HG02798 (cell line): ENCODE measurements at regions not wholly inside any gene's neighbourhood (a gene's known extent, or its start where the extent isn't known, plus 50 kb on each side); places are given as distances from the start of the nearest gene placed in this dataset.

Experiments used
- ATAC-seq: cut with Tn5 transposase; IDR thresholded peaks from one replicate; pipeline ENCODE4 v1.9.1; 2021; ENCODE audit warnings: mild to moderate bottlenecking; ENCODE audit not compliant: unreplicated experiment, poor library complexity

DNA sequence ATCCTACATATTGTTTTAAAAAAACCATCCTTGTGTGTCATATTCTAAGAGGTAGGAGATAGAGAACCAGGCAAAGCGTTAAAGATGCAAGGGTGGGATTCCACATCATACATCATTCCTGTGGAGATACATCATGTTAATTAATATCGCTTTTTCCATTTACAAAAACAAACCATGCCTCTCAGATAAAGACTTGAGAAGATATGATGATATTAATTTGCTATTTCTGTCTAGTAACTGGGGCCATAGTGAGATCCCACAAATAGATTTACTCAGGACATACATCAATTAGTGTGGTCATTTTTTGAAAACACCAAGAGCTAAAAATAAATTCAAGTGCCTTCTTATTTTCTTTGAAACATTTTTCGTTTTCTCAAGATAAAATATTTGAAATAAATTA is 165.4 kb upstream of the TARS1 start:
- no peak for ATAC-seq

DNA sequence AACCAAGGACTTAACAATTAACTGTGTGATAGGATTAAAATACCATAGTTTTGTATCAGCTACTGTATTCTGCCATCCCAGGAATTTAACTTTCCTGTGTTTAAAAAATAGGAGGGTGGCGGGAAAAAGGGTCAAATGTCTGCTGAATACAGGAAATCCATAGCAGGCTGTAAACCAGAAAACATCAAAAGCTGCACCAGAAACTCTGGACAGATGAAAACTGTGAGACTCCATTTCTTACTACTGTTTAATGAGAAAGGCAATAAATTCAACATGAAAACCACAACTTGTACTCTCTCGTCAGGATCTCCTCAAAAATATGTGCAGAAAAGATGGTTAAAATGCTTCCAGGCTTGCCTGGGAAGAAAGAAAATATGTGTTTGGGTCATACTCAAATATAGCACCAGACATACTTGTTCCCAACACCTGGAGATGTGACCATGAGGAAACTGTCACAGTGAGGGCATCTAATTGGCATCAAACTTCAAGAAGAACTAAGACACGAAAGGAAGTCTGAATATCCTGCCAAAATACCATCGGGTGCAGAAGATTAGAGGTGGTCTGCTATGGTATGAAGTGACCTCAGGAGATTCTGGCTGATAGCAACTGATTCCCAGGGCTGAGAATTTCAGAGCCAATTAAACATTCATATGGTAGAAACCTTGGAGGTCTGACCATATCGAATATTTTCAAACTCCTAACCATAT is 164.7 kb upstream of the TARS1 start:
- no peak for ATAC-seq

DNA sequence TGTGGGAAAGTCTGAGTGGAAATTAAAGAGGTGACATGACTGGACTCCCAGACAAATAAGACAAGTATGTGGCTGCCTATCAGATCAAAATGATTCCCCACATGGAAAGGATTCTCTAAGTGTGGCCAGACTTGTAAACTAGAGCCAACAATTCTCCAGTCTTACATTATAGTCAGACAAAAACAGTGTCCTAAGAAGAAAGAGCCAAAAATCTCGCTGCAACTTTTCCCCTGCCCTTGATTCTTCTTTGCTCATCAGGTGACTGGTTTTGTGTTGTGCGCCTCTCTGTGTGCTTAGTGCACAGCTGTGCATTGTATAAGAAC is 164.2 kb upstream of the TARS1 start:
- no peak for ATAC-seq

DNA sequence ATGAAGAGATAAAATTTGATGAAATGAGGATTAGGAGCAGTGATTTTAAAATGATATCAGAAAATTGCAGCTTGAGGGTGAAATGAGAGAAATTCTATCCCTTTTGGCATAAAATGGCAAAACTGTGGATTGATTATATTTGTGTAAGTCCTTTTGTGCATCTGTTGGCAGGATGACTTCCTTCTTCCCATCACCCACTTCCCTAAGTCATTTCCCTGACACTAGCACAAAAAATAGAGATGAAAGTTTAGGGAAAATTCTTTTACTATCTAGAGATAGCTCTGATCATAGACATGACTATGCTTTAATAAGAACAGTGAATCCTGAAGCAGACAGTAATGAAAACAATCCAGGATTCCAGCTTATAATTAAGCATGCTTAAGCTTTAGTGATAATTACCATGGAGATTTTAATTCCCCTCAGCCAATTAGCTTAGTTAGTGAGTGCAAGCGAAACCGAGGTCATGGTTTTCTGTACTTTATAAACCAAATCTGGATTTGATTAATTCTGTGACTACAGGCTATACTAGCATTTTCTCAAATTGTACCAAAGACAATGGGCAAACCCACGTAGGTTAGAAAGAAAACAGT is 163.6 kb upstream of the TARS1 start:
- ATAC-seq = no peak

DNA sequence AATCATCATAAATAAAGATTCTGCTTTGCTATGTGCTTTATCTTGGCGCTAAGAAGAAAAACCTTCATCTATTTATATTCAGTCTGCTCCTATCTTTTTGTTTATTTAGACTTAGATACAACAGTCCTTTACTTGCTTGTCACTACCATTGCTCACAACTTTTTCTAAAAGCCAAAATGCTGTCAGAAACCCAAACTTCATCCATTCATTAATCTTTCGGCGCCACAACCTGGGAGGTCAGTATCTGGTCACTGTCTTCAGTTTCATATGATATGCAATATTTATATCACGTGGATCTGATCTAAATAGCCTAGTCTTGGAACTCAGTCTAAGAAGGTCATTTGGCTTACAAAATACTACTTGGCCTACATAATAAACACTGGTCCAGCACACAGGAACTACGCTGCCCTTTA is 159.3 kb upstream of the TARS1 start:
- no peak for ATAC-seq

DNA sequence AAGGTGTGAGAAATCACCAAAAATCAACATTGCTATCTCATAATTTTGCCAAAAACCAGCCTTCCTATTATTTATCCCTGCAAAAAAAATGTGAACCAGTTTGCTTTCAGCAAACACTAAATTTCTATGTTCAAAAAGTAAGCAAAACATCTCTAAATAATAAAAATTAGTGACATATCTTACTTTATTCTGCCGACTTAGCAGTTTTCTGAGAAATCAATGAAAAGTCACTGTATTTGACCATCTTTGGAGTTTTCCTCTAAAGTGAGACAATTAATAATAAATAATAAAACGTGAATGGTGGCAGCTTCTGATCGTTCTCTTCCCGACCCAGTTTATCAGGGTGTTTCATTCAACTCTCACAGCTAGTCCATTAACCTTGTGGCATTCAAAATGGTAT is 158.6 kb upstream of the TARS1 start:
- no peak for ATAC-seq

DNA sequence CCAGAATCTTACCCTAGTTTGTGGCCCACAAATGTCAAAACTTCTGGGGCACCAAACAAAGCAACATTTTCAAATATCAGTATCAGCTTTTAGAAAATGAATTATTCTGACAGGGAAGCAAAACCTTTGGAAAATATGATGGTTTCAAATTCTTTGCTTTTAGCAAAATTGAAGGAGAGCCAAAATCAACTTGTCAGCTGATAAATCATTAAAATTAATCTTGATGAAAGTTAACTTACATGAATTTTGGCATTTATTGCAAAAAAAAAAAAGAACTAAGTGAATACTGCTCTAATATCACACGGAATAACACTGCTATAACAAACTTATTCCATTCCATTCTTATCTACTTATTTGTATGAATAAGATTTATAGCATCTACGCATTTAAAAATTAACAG is 158.1 kb upstream of the TARS1 start:
- no peak for ATAC-seq

DNA sequence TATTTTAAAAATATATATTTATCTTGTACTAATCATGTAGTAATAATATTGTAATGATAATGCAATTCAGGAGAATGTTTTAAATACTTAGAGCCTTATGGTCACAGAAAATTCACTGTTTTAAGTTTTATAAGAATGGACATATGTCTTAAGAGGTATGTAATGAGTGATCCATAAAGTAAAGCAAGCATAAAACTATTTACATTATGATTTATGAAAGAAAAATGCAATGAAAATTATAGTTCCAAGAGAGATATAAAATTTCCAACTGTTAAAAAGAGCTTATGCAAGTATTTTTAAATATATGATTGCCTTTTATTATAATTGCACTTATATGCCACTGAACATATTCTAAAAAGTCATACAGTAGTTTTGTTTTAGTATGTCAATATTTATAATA is 157.5 kb upstream of the TARS1 start:
- no peak for ATAC-seq

DNA sequence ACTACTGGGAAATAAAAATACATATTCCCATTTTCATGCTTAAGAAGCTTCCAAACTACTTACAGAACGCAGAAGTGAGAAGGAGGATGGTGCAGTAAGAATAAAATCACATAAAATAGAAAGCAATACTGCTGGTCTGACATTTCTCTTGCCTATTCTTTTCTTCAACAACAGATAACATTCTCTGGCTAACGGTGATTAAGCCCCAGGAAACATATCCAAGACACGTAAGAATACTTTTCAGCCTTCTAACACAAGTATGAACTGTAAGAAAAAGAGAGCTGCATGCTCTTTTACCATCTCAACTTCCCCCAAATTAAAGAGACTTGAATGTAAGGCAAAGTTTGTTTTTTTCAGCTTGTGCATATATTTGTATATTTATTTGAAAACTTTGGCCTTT is 156.1 kb upstream of the TARS1 start:
- ATAC-seq = no peak

DNA sequence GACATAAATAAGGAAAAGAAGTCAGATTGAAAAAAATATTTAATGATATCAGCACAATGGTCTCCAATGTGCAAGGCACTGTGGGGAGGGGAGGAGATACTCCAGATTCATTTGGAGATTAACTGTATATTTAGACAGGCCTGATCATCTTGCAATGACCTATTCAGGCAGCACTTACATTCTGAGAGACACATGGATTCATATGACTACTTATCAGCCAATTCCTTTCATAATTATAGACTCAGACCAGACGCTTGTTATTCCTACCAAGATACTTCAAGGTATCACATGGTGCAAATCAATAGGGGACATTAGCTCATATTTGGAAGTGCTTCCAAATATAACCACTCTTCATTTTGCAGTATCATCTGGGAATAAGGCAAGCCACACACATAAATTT is 153.5 kb upstream of the TARS1 start:
- no peak for ATAC-seq

DNA sequence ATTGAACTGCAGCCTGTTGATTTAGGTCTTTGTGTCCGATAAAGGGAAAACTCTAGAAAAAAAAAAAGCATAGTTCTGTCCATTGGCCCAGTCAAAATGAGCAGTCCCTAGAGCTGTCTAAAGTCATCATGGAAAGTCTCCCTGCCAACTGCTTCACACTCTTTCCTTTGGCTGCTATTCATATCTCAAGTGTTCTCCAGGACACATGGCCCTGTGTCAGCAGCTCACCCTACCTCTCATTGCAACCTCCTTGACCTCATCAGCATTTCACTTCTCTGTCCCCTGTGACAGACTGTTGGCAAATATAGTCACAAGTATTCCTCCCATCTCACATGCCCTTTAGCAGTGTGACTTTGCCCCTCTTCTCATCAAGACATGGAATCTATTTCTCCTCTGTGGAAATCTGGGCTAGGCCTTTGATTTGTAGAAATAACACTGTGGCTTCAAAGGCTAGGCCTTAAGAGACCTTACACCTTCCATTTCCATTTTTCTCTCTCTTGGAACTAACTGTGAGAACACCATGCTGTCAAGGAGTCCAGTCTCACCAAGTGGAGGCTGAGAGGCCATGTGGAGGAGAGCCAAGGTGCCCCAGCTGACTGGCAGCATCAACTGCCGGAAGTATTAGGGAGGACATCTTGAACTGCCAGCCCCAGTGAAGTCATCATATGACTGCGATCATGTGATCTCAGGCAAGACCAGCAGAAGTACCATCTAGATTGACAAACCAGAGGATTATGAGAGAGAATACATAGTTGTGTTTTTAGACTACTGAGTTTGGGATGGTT is 149.4 kb upstream of the TARS1 start:
- no peak for ATAC-seq

DNA sequence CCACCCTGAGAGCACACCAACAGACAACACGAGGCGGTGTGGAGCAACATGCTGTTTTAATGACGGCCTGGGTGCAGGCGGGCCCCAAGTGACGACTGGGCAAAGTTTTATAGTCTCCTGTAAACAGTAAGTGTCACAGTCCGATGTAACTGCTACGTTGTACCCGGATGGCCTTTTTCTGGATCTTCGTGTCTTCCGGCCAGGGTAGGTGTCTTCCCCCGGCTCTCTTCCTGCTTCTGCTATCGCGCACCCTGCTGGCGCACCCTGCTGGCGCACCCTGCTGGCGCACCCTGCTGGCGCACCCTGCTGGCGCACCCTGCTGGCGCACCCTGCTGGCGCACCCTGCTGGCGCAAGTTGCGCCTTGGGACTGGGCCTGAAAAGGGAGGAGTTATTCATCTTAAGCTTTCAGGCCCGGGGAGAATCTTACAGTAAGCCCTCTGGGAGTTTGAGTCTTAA is 143.0 kb upstream of the TARS1 start:
- ATAC-seq = no peak

DNA sequence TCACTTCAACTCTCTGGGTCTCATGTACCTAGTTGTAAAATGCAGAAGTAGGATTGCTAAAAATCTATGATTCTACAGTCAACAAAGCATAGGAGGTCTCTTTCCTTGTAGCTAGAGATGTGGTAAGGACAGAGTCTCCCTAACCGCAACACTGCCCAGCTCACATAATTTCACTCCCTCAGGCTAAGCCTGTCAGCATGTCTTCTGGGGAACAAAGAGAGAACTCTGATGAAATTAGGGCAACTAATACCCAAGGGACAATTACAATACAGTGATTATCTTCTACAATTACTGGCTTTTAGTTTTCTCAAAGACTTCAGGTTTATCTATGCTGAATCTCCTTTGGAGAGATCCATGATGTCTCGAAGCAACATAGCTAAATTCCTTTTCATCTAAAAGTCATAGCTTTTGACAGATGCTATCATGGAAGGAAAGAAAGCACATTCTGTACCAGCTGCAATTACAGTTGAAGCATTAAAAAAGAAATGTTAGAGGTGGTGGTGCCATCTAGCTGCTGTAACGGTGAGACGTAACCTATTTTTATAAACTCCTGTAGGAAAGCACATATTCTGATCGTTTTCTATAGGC is 141.1 kb upstream of the TARS1 start:
- no peak for ATAC-seq

DNA sequence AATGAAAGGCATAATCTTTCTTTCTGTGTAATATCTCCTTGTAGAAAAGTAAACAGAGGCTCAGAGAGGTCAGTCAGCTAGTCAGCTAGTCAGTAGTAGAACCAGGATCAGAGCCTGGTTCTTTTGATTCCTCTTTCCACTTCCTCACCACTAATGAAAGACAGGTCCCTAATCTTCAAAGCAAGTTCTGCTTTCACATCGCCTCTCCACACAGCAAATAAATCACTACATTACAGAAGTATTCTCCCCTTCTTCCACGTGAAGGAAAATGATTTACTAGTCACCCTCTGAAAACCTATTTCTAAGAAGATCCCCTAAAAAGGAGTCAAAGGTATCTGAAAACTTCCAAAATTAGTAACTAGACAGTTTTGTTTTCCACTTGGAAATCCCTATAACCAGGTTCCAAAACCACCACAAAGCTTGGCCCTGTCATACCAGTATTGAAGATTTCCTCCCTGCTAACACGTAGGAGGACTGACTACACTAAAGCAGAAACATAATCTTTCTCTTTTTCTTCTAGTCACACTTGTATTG is 140.5 kb upstream of the TARS1 start:
- ATAC-seq = peak; percentile 79

DNA sequence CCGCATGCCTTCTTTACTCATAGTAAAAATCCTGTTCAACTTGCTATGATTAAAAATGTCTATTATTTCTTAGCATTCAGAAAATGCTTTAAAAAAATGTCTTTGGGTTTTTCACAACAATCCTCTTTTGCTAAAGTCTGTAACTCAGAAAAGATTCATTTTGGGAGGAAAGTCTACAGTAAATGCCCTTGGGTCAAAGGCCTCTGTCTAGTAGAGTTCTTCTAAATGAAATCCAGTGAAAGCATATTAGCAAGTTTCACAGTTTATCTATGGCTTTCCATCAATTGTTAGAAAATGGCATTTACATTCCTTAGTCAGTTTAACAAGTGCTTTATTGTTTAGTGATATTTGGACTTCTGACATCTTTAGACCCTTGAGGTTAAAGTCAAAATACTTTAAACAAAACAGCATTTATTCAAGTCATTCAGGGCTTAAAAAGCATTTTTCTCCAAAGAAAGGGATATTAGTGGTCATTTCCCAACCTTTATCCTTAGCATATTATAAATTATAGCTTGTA is 137.1 kb upstream of the TARS1 start:
- no peak for ATAC-seq

DNA sequence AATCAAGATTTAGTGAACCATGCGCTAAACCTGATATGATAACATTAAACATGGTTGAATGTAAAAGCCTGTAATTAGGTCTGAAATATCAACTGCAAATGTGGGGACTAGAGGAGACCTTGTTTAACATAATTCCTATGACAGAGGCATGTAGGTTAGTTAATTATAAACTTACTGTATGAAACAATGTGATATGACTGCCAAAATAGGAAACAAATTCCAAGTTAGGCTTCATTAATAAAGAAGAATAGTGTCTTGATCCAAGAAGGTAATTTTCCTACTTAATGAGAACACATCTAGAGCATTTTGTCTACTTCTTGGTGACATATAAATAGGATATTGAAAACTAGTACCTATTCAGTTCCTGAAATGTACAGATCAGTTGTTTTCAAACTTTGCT is 136.2 kb upstream of the TARS1 start:
- ATAC-seq = no peak

DNA sequence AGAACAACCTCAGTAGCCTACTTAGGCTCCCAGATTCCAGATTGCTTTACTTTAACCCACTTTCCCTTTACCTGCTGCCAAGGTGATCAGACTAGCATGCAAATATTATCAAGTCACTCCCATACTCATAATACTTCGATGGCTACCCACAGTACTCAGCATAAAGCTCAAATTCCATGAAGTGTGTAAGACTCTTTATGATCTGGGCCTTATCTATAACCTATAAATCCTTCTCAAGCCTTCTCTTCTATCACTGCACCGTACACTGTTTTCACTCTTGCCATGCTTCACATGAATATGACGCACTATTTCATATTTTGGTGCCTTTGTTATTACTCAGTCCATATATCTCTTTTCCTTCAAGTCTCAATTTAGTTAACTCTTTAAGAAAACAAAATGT is 135.2 kb upstream of the TARS1 start:
- no peak for ATAC-seq

DNA sequence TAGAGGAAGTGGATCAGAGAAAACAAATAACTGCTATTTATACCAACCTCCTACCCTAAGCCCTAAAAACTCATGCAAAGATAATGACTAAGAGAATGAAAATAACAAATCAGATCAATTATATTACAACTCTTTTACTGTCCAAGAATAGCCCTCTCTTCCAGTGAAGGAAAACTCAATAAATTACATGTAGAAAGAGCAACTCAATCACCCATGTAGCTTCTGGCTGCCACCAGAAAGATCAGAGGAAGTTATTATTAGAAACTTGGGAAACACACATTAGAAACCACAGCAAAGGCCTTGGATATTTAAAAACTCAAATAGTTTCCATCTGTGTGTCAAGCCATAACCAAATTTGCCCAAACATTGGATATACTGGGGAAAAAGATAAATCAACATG is 134.0 kb upstream of the TARS1 start:
- no peak for ATAC-seq

DNA sequence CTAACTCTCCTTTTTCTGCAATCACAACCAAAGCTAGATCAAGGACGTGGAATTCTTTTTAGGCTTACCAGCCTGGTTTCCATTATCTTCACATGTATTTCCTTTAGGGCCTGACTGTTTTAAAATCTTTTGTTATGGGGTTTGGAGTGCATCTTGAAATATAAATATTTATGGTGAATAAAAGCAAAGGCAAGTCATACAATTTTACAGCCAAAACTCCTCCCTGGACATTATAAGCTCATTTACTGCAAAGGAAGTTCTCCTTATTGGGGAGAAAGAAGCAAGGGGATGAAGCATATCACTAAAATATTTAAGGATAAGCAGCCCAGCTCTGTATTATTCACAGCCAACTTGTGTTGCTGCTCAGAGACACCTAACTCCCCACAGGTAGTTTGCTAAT is 132.2 kb upstream of the TARS1 start:
- ATAC-seq = no peak

DNA sequence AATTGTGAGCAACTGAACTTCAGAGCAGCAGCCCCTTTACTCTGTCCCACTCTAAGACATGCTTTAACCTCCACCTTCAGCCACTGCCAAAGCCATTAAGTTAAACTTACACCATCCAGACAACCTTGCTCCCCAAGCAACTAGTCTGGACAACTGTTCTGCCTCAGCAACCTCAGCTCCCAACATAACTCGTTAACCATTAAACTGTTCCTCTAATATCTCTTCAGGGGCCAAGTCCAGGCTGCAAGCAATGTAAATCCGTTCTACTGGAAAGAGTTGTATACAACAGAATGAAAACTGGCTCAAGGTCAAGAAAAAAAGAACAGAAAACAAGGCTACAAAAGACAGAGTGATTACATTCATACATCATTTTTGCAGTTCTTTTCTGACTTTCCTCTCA is 131.7 kb upstream of the TARS1 start:
- ATAC-seq = no peak
